ENCODE measurements at regions not wholly inside any gene's neighbourhood (a gene's known extent, or its start where the extent isn't known, plus 50 kb on each side); places are given as distances from the start of the nearest gene placed in this dataset.

DNA sequence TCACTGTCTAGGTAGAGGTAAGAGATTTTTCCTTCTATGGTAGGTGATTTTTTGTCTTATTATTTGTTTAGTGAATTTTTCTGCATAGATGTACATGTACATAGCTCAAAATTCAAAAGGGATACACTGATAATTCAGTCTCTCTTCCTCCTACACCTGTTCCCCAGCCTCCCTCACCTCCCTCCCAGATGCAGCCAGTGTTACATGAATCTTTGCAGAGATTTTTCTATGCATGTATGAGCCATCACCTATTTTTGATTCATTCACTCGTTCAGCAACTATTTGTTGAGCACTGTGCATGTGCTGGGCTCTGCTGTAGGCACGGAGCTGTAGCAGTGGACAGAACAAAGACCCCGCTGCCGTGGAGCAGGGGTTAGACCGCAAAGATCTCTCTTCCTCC is 218.9 kb downstream of the AACS start:
- ChIA-PET SMC1A (ENCODE audit: uncharacterized antibody, unreplicated experiment) (interaction anchor here (0.7 kb wide), 1 partner anchor 333 kb away, joined by 3 read pairs; no protein-coding TSS in a partner anchor), RAD21 (ENCODE audit: unreplicated experiment) (no interaction called here), CTCF (no interaction called here), POLR2A (no interaction called here)
- H3K79me2 ChIP-seq (ENCODE audit: control insufficient read depth, insufficient read depth, low read length) = no peaks in the 10 kb centered on the region
- in situ Hi-C loops (cut with MboI) (no loop called here), intact Hi-C loops (cut with micrococcal nuclease; ENCODE audit: unreplicated experiment) (no loop called here)
- ATAC-seq (no peak), FAIRE-seq (no peak), DNase-seq (ENCODE audit: low read depth, low spot score) (no peak)
- H3K27ac ChIP-seq (ENCODE audit: control insufficient read depth, insufficient read depth) = no peak overlapping the region
- H3K4me2 ChIP-seq (ENCODE audit: control insufficient read depth, insufficient read depth) = no peak overlapping the region
- no peak overlapping the region for H2AFZ ChIP-seq (ENCODE audit: control insufficient read depth, low read depth, low read length)
- TF ChIP-seq, protein P1, sequence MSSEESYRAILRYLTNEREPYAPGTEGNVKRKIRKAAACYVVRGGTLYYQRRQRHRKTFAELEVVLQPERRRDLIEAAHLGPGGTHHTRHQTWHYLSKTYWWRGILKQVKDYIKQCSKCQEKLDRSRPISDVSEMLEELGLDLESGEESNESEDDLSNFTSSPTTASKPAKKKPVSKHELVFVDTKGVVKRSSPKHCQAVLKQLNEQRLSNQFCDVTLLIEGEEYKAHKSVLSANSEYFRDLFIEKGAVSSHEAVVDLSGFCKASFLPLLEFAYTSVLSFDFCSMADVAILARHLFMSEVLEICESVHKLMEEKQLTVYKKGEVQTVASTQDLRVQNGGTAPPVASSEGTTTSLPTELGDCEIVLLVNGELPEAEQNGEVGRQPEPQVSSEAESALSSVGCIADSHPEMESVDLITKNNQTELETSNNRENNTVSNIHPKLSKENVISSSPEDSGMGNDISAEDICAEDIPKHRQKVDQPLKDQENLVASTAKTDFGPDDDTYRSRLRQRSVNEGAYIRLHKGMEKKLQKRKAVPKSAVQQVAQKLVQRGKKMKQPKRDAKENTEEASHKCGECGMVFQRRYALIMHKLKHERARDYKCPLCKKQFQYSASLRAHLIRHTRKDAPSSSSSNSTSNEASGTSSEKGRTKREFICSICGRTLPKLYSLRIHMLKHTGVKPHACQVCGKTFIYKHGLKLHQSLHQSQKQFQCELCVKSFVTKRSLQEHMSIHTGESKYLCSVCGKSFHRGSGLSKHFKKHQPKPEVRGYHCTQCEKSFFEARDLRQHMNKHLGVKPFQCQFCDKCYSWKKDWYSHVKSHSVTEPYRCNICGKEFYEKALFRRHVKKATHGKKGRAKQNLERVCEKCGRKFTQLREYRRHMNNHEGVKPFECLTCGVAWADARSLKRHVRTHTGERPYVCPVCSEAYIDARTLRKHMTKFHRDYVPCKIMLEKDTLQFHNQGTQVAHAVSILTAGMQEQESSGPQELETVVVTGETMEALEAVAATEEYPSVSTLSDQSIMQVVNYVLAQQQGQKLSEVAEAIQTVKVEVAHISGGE (CRISPR knock-in tag; IDR thresholded peaks at IDR 0.05) = no peak
- TF ChIP-seq ZZZ3 (IDR thresholded peaks at IDR 0.05; ENCODE audit: control insufficient read depth, insufficient read length, low read depth) (no peak), KAT2A (conservative IDR thresholded peaks at IDR 0.05; ENCODE audit: control insufficient read depth, low read depth, low read length) (no peak), ESRRA (IDR thresholded peaks at IDR 0.05; ENCODE audit: low read length) (no peak), SMC3 (IDR thresholded peaks at IDR 0.05; ENCODE audit: borderline replicate concordance, low read length) (no peak), POLR2AphosphoS5 (IDR thresholded peaks at IDR 0.05; ENCODE audit: low read length) (no peak), LARP7 (IDR thresholded peaks at IDR 0.05) (no peak), ZNF24 (IDR thresholded peaks at IDR 0.05) (no peak)
- TF ChIP-seq, protein P2, sequence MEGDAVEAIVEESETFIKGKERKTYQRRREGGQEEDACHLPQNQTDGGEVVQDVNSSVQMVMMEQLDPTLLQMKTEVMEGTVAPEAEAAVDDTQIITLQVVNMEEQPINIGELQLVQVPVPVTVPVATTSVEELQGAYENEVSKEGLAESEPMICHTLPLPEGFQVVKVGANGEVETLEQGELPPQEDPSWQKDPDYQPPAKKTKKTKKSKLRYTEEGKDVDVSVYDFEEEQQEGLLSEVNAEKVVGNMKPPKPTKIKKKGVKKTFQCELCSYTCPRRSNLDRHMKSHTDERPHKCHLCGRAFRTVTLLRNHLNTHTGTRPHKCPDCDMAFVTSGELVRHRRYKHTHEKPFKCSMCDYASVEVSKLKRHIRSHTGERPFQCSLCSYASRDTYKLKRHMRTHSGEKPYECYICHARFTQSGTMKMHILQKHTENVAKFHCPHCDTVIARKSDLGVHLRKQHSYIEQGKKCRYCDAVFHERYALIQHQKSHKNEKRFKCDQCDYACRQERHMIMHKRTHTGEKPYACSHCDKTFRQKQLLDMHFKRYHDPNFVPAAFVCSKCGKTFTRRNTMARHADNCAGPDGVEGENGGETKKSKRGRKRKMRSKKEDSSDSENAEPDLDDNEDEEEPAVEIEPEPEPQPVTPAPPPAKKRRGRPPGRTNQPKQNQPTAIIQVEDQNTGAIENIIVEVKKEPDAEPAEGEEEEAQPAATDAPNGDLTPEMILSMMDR (IDR thresholded peaks at IDR 0.05 in 2 of 3, conservative IDR thresholded peaks at IDR 0.05 in 1 of 3; ENCODE audit: control insufficient read depth in 2 of 3, extremely low read depth in 1 of 3, insufficient read depth in 1 of 3, low read depth in 3 of 3, low read length in 3 of 3) = no peak
- TF ChIP-seq, protein P3, sequence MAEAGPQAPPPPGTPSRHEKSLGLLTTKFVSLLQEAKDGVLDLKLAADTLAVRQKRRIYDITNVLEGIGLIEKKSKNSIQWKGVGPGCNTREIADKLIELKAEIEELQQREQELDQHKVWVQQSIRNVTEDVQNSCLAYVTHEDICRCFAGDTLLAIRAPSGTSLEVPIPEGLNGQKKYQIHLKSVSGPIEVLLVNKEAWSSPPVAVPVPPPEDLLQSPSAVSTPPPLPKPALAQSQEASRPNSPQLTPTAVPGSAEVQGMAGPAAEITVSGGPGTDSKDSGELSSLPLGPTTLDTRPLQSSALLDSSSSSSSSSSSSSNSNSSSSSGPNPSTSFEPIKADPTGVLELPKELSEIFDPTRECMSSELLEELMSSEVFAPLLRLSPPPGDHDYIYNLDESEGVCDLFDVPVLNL (IDR thresholded peaks at IDR 0.05; ENCODE audit: low read depth, low read length) = no peak
- no peaks in the 10 kb centered on the region for H3K36me3 ChIP-seq (ENCODE audit: control insufficient read depth in 2 of 2, insufficient read depth in 2 of 2, low read length in 1 of 2)
- H3K9me3 ChIP-seq (replicated peaks; ENCODE audit: control insufficient read depth, insufficient read depth, low read length) = no peaks in the 10 kb centered on the region; the same call in 2 of the 3 replicates
- no peaks in the 10 kb centered on the region; the same call in 1 of the 2 replicates for H4K20me1 ChIP-seq (ENCODE audit: control insufficient read depth, insufficient read depth)
- no peak overlapping the region for H3K4me3 ChIP-seq
- WGBS (ENCODE audit: insufficient coverage, insufficient replicate concordance, low lambda C conversion rate, missing lambda C conversion rate) = 15% methylated on average over 5 of the region's 5 CpGs
- peaks cover 6% of the 10 kb centered on the region; the same call in 1 of the 2 replicates for H3K4me1 ChIP-seq (ENCODE audit: control insufficient read depth, insufficient read depth, low read length)
- no peak overlapping the region for H3K9ac ChIP-seq (ENCODE audit: control insufficient read depth, insufficient read depth, low read length)
- peaks cover 0 to 4% of the 10 kb centered on the region in 2 experiments; a peak in 3 of 4 replicates for H3K27me3 ChIP-seq (replicated peaks in 1 of 2; ENCODE audit: control insufficient read depth in 2 of 2, insufficient read depth in 2 of 2, low read length in 1 of 2)
- no TSS peak for BruUV-seq (replicated peaks)
